Loucy (cell line): ENCODE measurements at regions not wholly inside any gene's neighbourhood (a gene's known extent, or its start where the extent isn't known, plus 50 kb on each side); places are given as distances from the start of the nearest gene placed in this dataset.

Source experiments
- H2AFZ ChIP-seq: fragments of 200-600 bp; sonication (generic); 2 replicates; pipeline ENCODE4 v1.6.0; 2016; ENCODE audit warnings: antibody characterized with exemption, mild to moderate bottlenecking, low read length, moderate library complexity
- H3F3A ChIP-seq: fragments of 200-600 bp; 2 replicates; pipeline ENCODE4 v1.6.0; 2016; ENCODE audit warnings: antibody characterized with exemption, low read depth, mild to moderate bottlenecking
- H3K27me3 ChIP-seq: fragments of 200-600 bp; sonication (generic); 2 replicates; pipeline ENCODE4 v1.6.1; 2014; ENCODE audit warnings: low read length, mild to moderate bottlenecking; ENCODE audit not compliant: insufficient read depth, poor library complexity, severe bottlenecking
- H3K36me3 ChIP-seq: fragments of 200-600 bp; sonication (generic); 2 replicates; pipeline ENCODE4 v1.6.1; 2016; ENCODE audit warnings: low read length; ENCODE audit not compliant: insufficient read depth
- H3K4me1 ChIP-seq: fragments of 200-600 bp; sonication (generic); 2 replicates; pipeline ENCODE4 v1.5.1; 2014; ENCODE audit warnings: low read length, mild to moderate bottlenecking; ENCODE audit not compliant: insufficient read depth, poor library complexity, severe bottlenecking
- H3K4me2 ChIP-seq: fragments of 200-600 bp; sonication (generic); 2 replicates; pipeline ENCODE4 v1.6.0; 2014; ENCODE audit warnings: antibody characterized with exemption, low read length, low read depth, mild to moderate bottlenecking; ENCODE audit not compliant: poor library complexity, severe bottlenecking
- H3K4me3 ChIP-seq: fragments of 200-600 bp; sonication (generic); 2 replicates; pipeline ENCODE4 v1.5.1; 2014; ENCODE audit warnings: low read length, mild to moderate bottlenecking, mixed read lengths; ENCODE audit not compliant: poor library complexity, severe bottlenecking
- H3K79me2 ChIP-seq: fragments of 200-600 bp; sonication (generic); 2 replicates; pipeline ENCODE4 v1.6.1; 2014; ENCODE audit warnings: low read length; ENCODE audit not compliant: insufficient read depth
- H3K9ac ChIP-seq: fragments of 200-600 bp; sonication (generic); 2 replicates; pipeline ENCODE4 v1.6.0; 2014; ENCODE audit warnings: mild to moderate bottlenecking, low read depth, low read length, moderate library complexity; ENCODE audit not compliant: poor library complexity, severe bottlenecking
- H3K9me2 ChIP-seq: fragments of 200-600 bp; sonication (generic); replicated peaks from 2 replicates; pipeline ENCODE4 v1.6.1; 2016; ENCODE audit warnings: low read depth, low read length, mixed read lengths
- H3K9me3 ChIP-seq: fragments of 200-600 bp; sonication (generic); 2 replicates; pipeline ENCODE4 v1.6.1; 2014; ENCODE audit warnings: mild to moderate bottlenecking, antibody characterized with exemption, low read length, low read depth; ENCODE audit not compliant: insufficient read depth
- H4K20me1 ChIP-seq: fragments of 200-600 bp; sonication (generic); 2 replicates; pipeline ENCODE4 v1.6.0; 2014; ENCODE audit warnings: antibody characterized with exemption, low read length, mild to moderate bottlenecking; ENCODE audit not compliant: insufficient read depth, poor library complexity, severe bottlenecking
- CTCF ChIP-seq: fragments of 200-600 bp; sonication (generic); conservative IDR thresholded peaks from 2 replicates; pipeline ENCODE4 v1.5.1; 2014; ENCODE audit warnings: mild to moderate bottlenecking, antibody characterized with exemption, low read length
- EZH2phosphoT487 ChIP-seq: fragments of 200-600 bp; IDR thresholded peaks from 2 replicates; pipeline ENCODE4 v1.6.1; 2018; ENCODE audit warnings: antibody characterized with exemption, mild to moderate bottlenecking, moderate library complexity, borderline replicate concordance

GRCh38 chr2:59938181-59938580 is 615.3 kb downstream of the BCL11A start:
- Histone ChIP-seq H3K4me3 (no peak overlapping the region), H3K9me2 (no peaks in the 10 kb centered on the region), H3K36me3 (no peaks in the 10 kb centered on the region), H4K20me1 (no peaks in the 10 kb centered on the region), H3K9ac (no peak overlapping the region), H3K27me3 (no peaks in the 10 kb centered on the region), H3K4me2 (no peak overlapping the region), H3K4me1 (peaks cover 8% of the 10 kb centered on the region), H2AFZ (no peak overlapping the region), H3F3A (no peaks in the 10 kb centered on the region), H3K79me2 (no peaks in the 10 kb centered on the region), H3K9me3 (no peaks in the 10 kb centered on the region)
- no peak for TF ChIP-seq CTCF
- TF ChIP-seq EZH2phosphoT487 = no peak

DNA sequence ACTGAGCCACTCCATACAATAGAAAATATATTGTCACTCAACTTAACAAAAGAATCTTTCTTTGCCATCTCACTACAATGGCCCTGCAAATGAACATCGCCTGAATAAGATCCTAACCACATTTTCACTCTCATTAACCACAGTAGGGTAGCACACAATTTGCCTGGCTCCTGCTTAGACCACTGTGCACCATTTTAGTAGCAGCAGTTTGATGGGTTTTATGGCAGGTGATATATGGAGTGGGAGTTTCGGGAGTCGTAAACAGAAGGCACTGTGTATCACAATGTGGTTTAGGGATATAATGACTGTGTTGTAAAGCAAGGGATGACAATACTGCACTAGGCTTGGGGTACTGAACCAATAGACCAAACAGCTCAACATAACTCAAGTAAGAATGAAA is 617.4 kb downstream of the BCL11A start:
- H3K36me3 ChIP-seq = no peaks in the 10 kb centered on the region
- H3K4me1 ChIP-seq = peaks cover 8% of the 10 kb centered on the region
- H3K4me2 ChIP-seq = no peak overlapping the region
- no peak overlapping the region for H3K4me3 ChIP-seq
- H2AFZ ChIP-seq = no peak overlapping the region
- no peaks in the 10 kb centered on the region for H3K9me3 ChIP-seq
- H3K9ac ChIP-seq = no peak overlapping the region
- no peaks in the 10 kb centered on the region for H3K79me2 ChIP-seq
- H3K9me2 ChIP-seq = no peaks in the 10 kb centered on the region
- H4K20me1 ChIP-seq = no peaks in the 10 kb centered on the region
- no peaks in the 10 kb centered on the region for H3F3A ChIP-seq
- no peaks in the 10 kb centered on the region for H3K27me3 ChIP-seq
- TF ChIP-seq CTCF (no peak), EZH2phosphoT487 (no peak)

DNA sequence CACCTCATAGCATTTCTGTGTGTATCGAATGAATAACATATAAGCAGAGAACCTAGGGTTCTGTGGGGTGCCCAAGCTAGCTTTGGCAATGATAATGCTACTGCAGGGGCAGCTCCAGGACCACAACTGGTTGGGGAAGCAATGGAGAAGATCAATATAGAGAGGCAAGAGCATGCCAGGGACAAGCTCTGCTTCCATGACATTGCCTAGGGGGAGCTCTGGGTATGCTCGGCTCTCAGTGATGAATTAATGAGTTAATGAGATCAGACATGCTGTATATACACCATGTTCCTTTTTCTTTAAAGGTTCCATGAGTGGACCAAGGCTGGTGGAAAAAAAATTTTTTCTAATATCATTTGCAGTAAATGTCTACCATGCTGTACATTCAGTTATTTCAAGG is 618.4 kb downstream of the BCL11A start:
- TF ChIP-seq EZH2phosphoT487 = no peak
- peak; percentile 19 for TF ChIP-seq CTCF
- Histone ChIP-seq H3K4me2 (no peak overlapping the region), H2AFZ (no peak overlapping the region), H3K79me2 (no peaks in the 10 kb centered on the region), H3F3A (no peaks in the 10 kb centered on the region), H4K20me1 (no peaks in the 10 kb centered on the region), H3K36me3 (no peaks in the 10 kb centered on the region), H3K9me2 (no peaks in the 10 kb centered on the region), H3K4me3 (no peak overlapping the region), H3K4me1 (peaks cover 8% of the 10 kb centered on the region), H3K9me3 (no peaks in the 10 kb centered on the region), H3K9ac (no peak overlapping the region), H3K27me3 (no peaks in the 10 kb centered on the region)
